Pulmonary artery endothelial cell (primary cell): ENCODE measurements at regions not wholly inside any gene's neighbourhood (a gene's known extent, or its start where the extent isn't known, plus 50 kb on each side); places are given as distances from the start of the nearest gene placed in this dataset.

Source experiments
- DNase-seq: peaks from one replicate; pipeline ENCODE4 v3.0.0-alpha.2; 2011; ENCODE audit warnings: low read depth, low spot score

- DNase-seq = no peak
Observed at GRCh38 chr13:39967199-39967959, 311.9 kb downstream of the COG6 start.

- DNase-seq = no peak
Observed at GRCh38 chr13:39968646-39969475, 313.4 kb downstream of the COG6 start.

- no peak for DNase-seq
Observed at GRCh38 chr13:39970177-39970846, 314.9 kb downstream of the COG6 start.

- no peak for DNase-seq
Observed at GRCh38 chr13:39971526-39971925, 316.1 kb downstream of the COG6 start.

GRCh38 chr13:39976481-39976880, 321.0 kb downstream of the COG6 start:
- no peak for DNase-seq

GRCh38 chr13:39981056-39981455, 325.6 kb downstream of the COG6 start:
- no peak for DNase-seq

GRCh38 chr13:39982745-39983144, 327.3 kb downstream of the COG6 start:
- no peak for DNase-seq

GRCh38 chr13:39985071-39985470, 329.6 kb downstream of the COG6 start:
- no peak for DNase-seq

GRCh38 chr13:39988351-39988750, 332.9 kb downstream of the COG6 start:
- DNase-seq = no peak

GRCh38 chr13:39998166-39998565, 342.7 kb downstream of the COG6 start:
- no peak for DNase-seq

GRCh38 chr13:40002016-40002415, 346.6 kb downstream of the COG6 start:
- DNase-seq = no peak

GRCh38 chr13:40013554-40013953, 358.1 kb downstream of the COG6 start:
- no peak for DNase-seq

- no peak for DNase-seq
Observed at GRCh38 chr13:40016953-40017660, 361.6 kb downstream of the COG6 start.

GRCh38 chr13:40017662-40018262, 362.3 kb downstream of the COG6 start:
- no peak for DNase-seq

- no peak for DNase-seq
Observed at GRCh38 chr13:40023595-40024203, 368.2 kb downstream of the COG6 start.

GRCh38 chr13:40024204-40024966, 368.9 kb downstream of the COG6 start:
- no peak for DNase-seq

GRCh38 chr13:40024967-40025714, 369.7 kb downstream of the COG6 start:
- no peak for DNase-seq

- DNase-seq = no peak
Observed at GRCh38 chr13:40026174-40026585, 370.7 kb downstream of the COG6 start.

GRCh38 chr13:40026741-40027140, 371.3 kb downstream of the COG6 start:
- DNase-seq = no peak
